ENCODE measurements at regions not wholly inside any gene's neighbourhood (a gene's known extent, or its start where the extent isn't known, plus 50 kb on each side); places are given as distances from the start of the nearest gene placed in this dataset.

- H3K4me3 Mint-ChIP-seq = no peak overlapping the region
- no peaks in the 10 kb centered on the region for H3K9me3 Mint-ChIP-seq
- no peaks in the 10 kb centered on the region for H3K36me3 Mint-ChIP-seq
- H3K27me3 Mint-ChIP-seq = no peaks in the 10 kb centered on the region
- H3K4me1 Mint-ChIP-seq = peaks cover 10% of the 10 kb centered on the region
- DNase-seq (ENCODE audit: low spot score in 2 of 2) = no peak
- no peak for ATAC-seq (ENCODE audit: low read depth)
- no peak overlapping the region for H3K27ac Mint-ChIP-seq
Observed at GRCh38 chr7:95684037-95684436, 87.7 kb upstream of the PDK4 start.

GRCh38 chr7:95682913-95683312, 86.6 kb upstream of the PDK4 start:
- DNase-seq (ENCODE audit: low spot score in 2 of 2) = no peak
- Mint-ChIP-seq H3K4me3 (no peak overlapping the region), H3K4me1 (peaks cover 10% of the 10 kb centered on the region), H3K27me3 (no peaks in the 10 kb centered on the region), H3K27ac (no peak overlapping the region), H3K9me3 (no peaks in the 10 kb centered on the region), H3K36me3 (no peaks in the 10 kb centered on the region)
- no peak for ATAC-seq (ENCODE audit: low read depth)

- ATAC-seq (ENCODE audit: low read depth) (no peak), DNase-seq (ENCODE audit: low spot score in 2 of 2) (no peak)
- Mint-ChIP-seq H3K36me3 (no peaks in the 10 kb centered on the region), H3K9me3 (no peaks in the 10 kb centered on the region), H3K4me3 (no peak overlapping the region), H3K4me1 (peaks cover 11% of the 10 kb centered on the region), H3K27ac (no peak overlapping the region), H3K27me3 (no peaks in the 10 kb centered on the region)
Observed at GRCh38 chr7:95676691-95677090, 80.4 kb upstream of the PDK4 start.

GRCh38 chr7:95675632-95676031, 79.3 kb upstream of the PDK4 start:
- Mint-ChIP-seq H3K36me3 (no peaks in the 10 kb centered on the region), H3K27me3 (no peaks in the 10 kb centered on the region), H3K27ac (no peak overlapping the region), H3K4me3 (no peak overlapping the region), H3K4me1 (peaks cover 3% of the 10 kb centered on the region), H3K9me3 (no peaks in the 10 kb centered on the region)
- no peak for DNase-seq (ENCODE audit: low spot score in 2 of 2)
- ATAC-seq (ENCODE audit: low read depth) = no peak

GRCh38 chr7:95675016-95675415, 78.7 kb upstream of the PDK4 start:
- H3K27me3 Mint-ChIP-seq = no peaks in the 10 kb centered on the region
- ATAC-seq (ENCODE audit: low read depth) (no peak), DNase-seq (ENCODE audit: low spot score in 2 of 2) (no peak)
- no peak overlapping the region for H3K4me3 Mint-ChIP-seq
- no peaks in the 10 kb centered on the region for H3K36me3 Mint-ChIP-seq
- peaks cover 3% of the 10 kb centered on the region for H3K4me1 Mint-ChIP-seq
- H3K9me3 Mint-ChIP-seq = no peaks in the 10 kb centered on the region
- H3K27ac Mint-ChIP-seq = no peak overlapping the region

- no peaks in the 10 kb centered on the region for H3K9me3 Mint-ChIP-seq
- no peak overlapping the region for H3K27ac Mint-ChIP-seq
- H3K4me3 Mint-ChIP-seq = no peak overlapping the region
- no peaks in the 10 kb centered on the region for H3K36me3 Mint-ChIP-seq
- DNase-seq (ENCODE audit: low spot score in 2 of 2) = no peak
- H3K4me1 Mint-ChIP-seq = peaks cover 10% of the 10 kb centered on the region
- ATAC-seq (ENCODE audit: low read depth) = no peak
- no peaks in the 10 kb centered on the region for H3K27me3 Mint-ChIP-seq
Observed at GRCh38 chr7:95674101-95674500, 77.8 kb upstream of the PDK4 start.

DNA sequence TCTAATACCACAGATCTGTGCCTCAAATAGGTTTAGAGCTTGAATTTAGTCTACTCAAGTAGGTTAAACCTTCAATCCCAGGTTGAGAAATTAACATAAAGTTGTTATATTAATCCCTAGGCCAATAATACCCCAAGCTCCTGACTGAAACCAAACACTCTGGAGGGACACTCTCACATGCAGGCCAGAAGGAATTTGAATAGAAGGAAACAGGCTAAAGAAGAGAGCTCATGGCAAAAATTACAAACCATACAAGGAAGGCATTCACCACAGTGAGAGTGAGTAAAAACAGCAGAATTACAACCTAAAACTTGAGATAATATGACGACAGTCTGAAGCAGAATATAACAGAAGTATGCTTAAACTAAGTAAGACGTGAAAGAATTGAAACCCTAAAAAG, 76.1 kb upstream of the PDK4 start:
- peaks cover 10% of the 10 kb centered on the region for H3K4me1 Mint-ChIP-seq
- no peak overlapping the region for H3K4me3 Mint-ChIP-seq
- no peak overlapping the region for H3K27ac Mint-ChIP-seq
- no peaks in the 10 kb centered on the region for H3K27me3 Mint-ChIP-seq
- H3K36me3 Mint-ChIP-seq = no peaks in the 10 kb centered on the region
- DNase-seq (ENCODE audit: low spot score in 2 of 2) = no peak
- no peaks in the 10 kb centered on the region for H3K9me3 Mint-ChIP-seq
- no peak for ATAC-seq (ENCODE audit: low read depth)

DNA sequence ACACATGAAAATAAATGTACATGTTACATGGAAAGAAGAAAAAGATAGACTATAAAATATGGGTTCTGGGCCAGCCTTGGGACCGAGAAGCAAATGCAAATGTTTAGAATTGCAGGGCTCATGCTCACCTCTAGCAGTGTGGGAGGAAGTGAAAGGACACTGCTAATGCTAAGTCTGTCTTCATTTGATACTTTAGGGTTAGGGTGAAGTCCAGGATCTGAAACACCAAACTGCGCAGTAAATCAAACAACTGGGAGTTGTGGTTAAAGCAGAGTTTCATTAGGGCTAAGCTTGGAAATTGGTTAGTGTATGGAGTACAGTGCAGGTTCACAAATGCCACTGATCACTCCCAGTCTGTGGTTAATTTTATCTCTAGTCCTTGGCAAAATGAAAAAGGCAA, 73.2 kb upstream of the PDK4 start:
- ATAC-seq (ENCODE audit: low read depth) (peak; percentile 58), DNase-seq (ENCODE audit: low spot score in 2 of 2) (no peak)
- Mint-ChIP-seq H3K4me1 (peaks cover 7% of the 10 kb centered on the region), H3K9me3 (no peaks in the 10 kb centered on the region), H3K27ac (no peak overlapping the region), H3K4me3 (no peak overlapping the region), H3K27me3 (no peaks in the 10 kb centered on the region), H3K36me3 (no peaks in the 10 kb centered on the region)

DNA sequence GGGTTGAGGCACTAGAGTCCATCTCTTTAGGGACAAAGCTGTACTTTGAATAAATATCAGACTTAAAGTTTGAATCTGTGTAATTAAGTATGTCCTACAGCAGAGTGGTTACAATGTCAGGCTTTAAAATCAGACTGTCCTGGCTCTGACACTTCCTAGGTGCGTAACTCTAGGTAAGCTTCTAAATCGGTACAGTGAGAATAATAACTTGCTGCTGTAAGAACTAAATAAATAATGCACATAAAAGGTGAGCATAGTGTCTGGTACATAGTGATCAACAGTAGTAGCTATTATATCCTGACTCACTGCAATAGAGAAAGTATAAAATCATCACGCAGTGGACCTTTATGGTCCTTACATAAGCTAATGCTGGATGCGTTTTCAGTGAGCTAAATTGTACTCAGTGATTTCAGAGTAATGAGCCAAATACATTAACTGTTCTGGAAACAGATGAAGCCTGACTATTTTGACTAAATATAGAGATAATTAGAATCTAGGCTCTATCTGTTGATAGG, 72.2 kb upstream of the PDK4 start:
- H3K36me3 Mint-ChIP-seq = no peaks in the 10 kb centered on the region
- ATAC-seq (ENCODE audit: low read depth) (no peak), DNase-seq (ENCODE audit: low spot score in 2 of 2) (no peak)
- no peaks in the 10 kb centered on the region for H3K27me3 Mint-ChIP-seq
- peaks cover 7% of the 10 kb centered on the region for H3K4me1 Mint-ChIP-seq
- H3K27ac Mint-ChIP-seq = no peak overlapping the region
- H3K9me3 Mint-ChIP-seq = no peaks in the 10 kb centered on the region
- no peak overlapping the region for H3K4me3 Mint-ChIP-seq

- DNase-seq (ENCODE audit: low spot score in 2 of 2) (no peak), ATAC-seq (ENCODE audit: low read depth) (no peak)
- no peak overlapping the region for H3K4me3 Mint-ChIP-seq
- H3K27ac Mint-ChIP-seq = no peak overlapping the region
- no peaks in the 10 kb centered on the region for H3K4me1 Mint-ChIP-seq
- H3K9me3 Mint-ChIP-seq = peaks cover 9% of the 10 kb centered on the region
- peaks cover 9% of the 10 kb centered on the region for H3K36me3 Mint-ChIP-seq
- peaks cover 13% of the 10 kb centered on the region for H3K27me3 Mint-ChIP-seq
Observed at GRCh38 chr7:95662987-95663386, 66.7 kb upstream of the PDK4 start.

DNA sequence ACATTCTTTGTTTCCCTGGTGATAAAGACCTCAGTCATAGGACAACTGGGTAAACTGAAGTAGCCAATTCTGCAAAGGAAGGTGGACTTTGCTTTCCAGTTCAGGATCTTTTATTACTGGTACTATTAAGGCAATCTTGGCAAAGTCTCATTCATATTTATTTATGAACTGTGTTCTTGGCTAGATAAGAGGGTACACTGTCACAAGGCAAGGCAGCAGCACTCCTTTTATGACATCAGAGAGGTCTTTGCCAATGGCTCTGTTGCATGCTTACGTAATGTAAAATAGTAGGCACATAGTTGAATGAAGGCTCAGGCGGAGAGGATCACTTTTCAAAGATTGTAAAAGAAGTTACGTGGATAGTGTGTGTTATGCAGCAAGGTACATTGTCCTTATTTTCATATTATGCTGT, 63.7 kb upstream of the PDK4 start:
- no peak for ATAC-seq (ENCODE audit: low read depth)
- Mint-ChIP-seq H3K4me3 (no peak overlapping the region), H3K9me3 (peaks cover 9% of the 10 kb centered on the region), H3K27me3 (peaks cover 13% of the 10 kb centered on the region), H3K36me3 (peaks cover 9% of the 10 kb centered on the region), H3K4me1 (no peaks in the 10 kb centered on the region), H3K27ac (no peak overlapping the region)
- DNase-seq (ENCODE audit: low spot score in 2 of 2) = no peak

- Mint-ChIP-seq H3K4me3 (no peak overlapping the region), H3K9me3 (peaks cover 9% of the 10 kb centered on the region), H3K27me3 (peaks cover 13% of the 10 kb centered on the region), H3K4me1 (no peaks in the 10 kb centered on the region), H3K27ac (no peak overlapping the region), H3K36me3 (peaks cover 9% of the 10 kb centered on the region)
- no peak for ATAC-seq (ENCODE audit: low read depth)
- no peak for DNase-seq (ENCODE audit: low spot score in 2 of 2)
Observed at GRCh38 chr7:95658676-95659075, 62.4 kb upstream of the PDK4 start.

GRCh38 chr7:95649546-95649945, 53.2 kb upstream of the PDK4 start:
- ATAC-seq (ENCODE audit: low read depth) (no peak), DNase-seq (ENCODE audit: low spot score in 2 of 2) (no peak)
- no peak overlapping the region for H3K27ac Mint-ChIP-seq
- H3K27me3 Mint-ChIP-seq = peaks cover 2% of the 10 kb centered on the region
- H3K4me1 Mint-ChIP-seq = no peaks in the 10 kb centered on the region
- H3K36me3 Mint-ChIP-seq = no peaks in the 10 kb centered on the region
- H3K4me3 Mint-ChIP-seq = no peak overlapping the region
- no peaks in the 10 kb centered on the region for H3K9me3 Mint-ChIP-seq

GRCh38 chr7:95646350-95646749, 50.0 kb upstream of the PDK4 start:
- no peaks in the 10 kb centered on the region for H3K9me3 Mint-ChIP-seq
- H3K27me3 Mint-ChIP-seq = peaks cover 2% of the 10 kb centered on the region
- peaks cover 2% of the 10 kb centered on the region for H3K4me1 Mint-ChIP-seq
- H3K4me3 Mint-ChIP-seq = no peak overlapping the region
- no peak overlapping the region for H3K27ac Mint-ChIP-seq
- no peaks in the 10 kb centered on the region for H3K36me3 Mint-ChIP-seq
- no peak for DNase-seq (ENCODE audit: low spot score in 2 of 2)
- ATAC-seq (ENCODE audit: low read depth) = no peak
